Loucy (cell line): ENCODE measurements at regions not wholly inside any gene's neighbourhood (a gene's known extent, or its start where the extent isn't known, plus 50 kb on each side); places are given as distances from the start of the nearest gene placed in this dataset.

Experiments
- EZH2phosphoT487 ChIP-seq: fragments of 200-600 bp; IDR thresholded peaks from 2 replicates; pipeline ENCODE4 v1.6.1; 2018; ENCODE audit warnings: antibody characterized with exemption, mild to moderate bottlenecking, moderate library complexity, borderline replicate concordance
- TF ChIP-seq, protein P1 (sequence below): fragments of 200-600 bp; sonication (generic); conservative IDR thresholded peaks from 2 replicates; pipeline ENCODE4 v1.5.1; 2014; ENCODE audit warnings: mild to moderate bottlenecking, antibody characterized with exemption, low read length

DNA sequence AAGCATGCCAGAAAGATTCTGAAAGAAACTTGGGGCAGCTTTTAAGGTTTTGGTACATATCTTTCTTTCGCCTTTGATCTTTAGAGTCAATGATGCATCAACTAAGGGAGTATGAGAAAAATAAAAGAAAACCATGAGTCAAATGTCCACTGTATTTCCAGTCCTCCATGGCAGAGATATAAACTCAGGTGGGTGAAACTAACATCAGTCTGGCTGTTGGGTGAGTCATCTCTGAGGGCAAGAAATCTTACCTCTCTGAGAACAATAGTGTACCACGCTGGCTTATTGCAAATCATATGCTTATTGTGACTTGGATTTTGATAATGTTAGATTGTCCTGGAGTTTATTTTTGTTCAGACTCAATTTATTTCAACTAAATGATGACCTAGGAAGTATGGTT is 521.0 kb downstream of the PLCL1 start:
- TF ChIP-seq, protein P1, sequence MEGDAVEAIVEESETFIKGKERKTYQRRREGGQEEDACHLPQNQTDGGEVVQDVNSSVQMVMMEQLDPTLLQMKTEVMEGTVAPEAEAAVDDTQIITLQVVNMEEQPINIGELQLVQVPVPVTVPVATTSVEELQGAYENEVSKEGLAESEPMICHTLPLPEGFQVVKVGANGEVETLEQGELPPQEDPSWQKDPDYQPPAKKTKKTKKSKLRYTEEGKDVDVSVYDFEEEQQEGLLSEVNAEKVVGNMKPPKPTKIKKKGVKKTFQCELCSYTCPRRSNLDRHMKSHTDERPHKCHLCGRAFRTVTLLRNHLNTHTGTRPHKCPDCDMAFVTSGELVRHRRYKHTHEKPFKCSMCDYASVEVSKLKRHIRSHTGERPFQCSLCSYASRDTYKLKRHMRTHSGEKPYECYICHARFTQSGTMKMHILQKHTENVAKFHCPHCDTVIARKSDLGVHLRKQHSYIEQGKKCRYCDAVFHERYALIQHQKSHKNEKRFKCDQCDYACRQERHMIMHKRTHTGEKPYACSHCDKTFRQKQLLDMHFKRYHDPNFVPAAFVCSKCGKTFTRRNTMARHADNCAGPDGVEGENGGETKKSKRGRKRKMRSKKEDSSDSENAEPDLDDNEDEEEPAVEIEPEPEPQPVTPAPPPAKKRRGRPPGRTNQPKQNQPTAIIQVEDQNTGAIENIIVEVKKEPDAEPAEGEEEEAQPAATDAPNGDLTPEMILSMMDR, result no peak
- no peak for TF ChIP-seq EZH2phosphoT487
